ENCODE measurements at regions not wholly inside any gene's neighbourhood (a gene's known extent, or its start where the extent isn't known, plus 50 kb on each side); places are given as distances from the start of the nearest gene placed in this dataset.

DNA sequence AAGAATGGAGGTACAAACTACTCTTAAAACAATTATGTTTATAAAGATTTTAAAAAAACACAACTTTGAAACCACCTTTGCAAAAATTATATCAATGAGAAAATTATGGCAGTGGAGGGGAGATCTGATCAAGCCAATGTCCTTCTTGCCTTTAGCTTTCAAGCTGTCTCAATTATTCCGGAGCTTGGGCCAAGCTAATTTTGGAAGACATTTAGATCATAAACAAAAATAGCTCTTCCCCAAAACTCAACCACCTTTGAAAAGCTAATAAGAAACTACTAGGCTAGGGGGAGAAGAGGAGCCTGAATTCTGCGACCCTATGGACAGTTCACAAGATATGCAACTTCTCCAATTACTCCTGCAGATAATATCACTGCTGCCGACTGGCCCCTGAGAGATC, 263.3 kb downstream of the ICE1 start:
- no peak for DNase-seq (ENCODE audit: low read depth)
- TF ChIP-seq, protein P1, sequence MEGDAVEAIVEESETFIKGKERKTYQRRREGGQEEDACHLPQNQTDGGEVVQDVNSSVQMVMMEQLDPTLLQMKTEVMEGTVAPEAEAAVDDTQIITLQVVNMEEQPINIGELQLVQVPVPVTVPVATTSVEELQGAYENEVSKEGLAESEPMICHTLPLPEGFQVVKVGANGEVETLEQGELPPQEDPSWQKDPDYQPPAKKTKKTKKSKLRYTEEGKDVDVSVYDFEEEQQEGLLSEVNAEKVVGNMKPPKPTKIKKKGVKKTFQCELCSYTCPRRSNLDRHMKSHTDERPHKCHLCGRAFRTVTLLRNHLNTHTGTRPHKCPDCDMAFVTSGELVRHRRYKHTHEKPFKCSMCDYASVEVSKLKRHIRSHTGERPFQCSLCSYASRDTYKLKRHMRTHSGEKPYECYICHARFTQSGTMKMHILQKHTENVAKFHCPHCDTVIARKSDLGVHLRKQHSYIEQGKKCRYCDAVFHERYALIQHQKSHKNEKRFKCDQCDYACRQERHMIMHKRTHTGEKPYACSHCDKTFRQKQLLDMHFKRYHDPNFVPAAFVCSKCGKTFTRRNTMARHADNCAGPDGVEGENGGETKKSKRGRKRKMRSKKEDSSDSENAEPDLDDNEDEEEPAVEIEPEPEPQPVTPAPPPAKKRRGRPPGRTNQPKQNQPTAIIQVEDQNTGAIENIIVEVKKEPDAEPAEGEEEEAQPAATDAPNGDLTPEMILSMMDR (IDR thresholded peaks at IDR 0.05; ENCODE audit: insufficient read depth, low read length) = no peak
- H3K4me3 ChIP-seq (ENCODE audit: low read depth, low read length) = no peak overlapping the region

DNA sequence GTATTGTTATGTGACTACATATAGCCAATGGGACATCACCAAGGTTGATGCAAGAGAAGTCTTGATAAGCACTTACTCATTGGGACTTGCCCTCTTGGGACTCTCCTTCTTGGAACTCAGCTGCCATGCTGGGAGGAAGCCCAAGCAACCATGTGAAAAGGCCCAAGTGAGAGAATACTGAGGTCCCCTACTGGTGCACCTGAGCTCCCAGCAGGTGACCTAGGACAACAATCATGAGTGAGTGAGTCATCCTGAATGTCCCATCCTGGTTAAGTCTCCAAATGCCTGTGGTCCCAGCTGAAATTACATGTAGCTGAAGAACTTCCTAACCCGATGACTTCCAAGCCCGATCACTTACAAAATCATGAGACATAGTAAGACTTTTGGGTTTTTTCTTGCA, 260.7 kb downstream of the ICE1 start:
- no peak for DNase-seq (ENCODE audit: low read depth)
- TF ChIP-seq, protein P1 (IDR thresholded peaks at IDR 0.05; ENCODE audit: insufficient read depth, low read length) = no peak
- no peak overlapping the region for H3K4me3 ChIP-seq (ENCODE audit: low read depth, low read length)

DNA sequence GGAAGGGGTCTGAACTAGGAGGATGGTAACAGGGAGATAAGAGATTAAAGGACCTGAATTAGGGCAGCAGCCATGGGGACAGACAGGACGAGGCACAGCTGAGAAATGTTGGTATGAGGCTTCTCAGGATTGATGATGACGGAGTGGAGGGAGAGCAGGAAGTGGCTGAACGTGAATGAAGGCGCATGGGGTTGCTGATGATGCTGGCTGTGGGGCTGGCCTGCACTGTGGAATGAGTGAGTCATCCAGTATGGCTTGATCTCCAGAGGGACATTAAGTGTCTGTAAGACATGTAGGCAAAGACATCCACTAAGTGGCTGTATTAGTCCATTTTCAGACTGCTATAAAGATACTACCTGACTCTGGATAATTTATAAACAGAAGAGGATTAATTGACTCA, 256.4 kb downstream of the ICE1 start:
- H3K4me3 ChIP-seq (ENCODE audit: low read depth, low read length) = no peak overlapping the region
- TF ChIP-seq, protein P1 (IDR thresholded peaks at IDR 0.05; ENCODE audit: insufficient read depth, low read length) = no peak
- no peak for DNase-seq (ENCODE audit: low read depth)

DNA sequence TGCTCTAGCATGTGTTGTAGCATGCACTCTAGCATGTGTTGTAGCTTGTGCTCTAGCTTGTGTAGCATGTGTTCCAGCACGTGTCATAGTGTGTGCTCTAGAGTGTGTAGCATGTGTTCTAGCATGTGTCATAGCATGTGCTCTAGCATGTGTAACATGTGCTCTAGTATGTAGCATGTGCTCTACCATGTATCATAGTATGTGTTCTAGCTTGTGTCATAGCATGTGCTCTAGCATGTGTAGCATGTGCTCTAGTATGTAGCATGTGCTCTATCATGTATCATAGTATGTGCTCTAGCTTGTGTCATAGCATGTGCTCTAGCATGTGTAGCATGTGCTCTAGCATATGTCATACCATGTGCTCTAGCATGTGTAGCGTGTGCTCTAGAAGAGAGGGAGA, 255.3 kb downstream of the ICE1 start:
- TF ChIP-seq, protein P1 (IDR thresholded peaks at IDR 0.05; ENCODE audit: insufficient read depth, low read length) = no peak

DNA sequence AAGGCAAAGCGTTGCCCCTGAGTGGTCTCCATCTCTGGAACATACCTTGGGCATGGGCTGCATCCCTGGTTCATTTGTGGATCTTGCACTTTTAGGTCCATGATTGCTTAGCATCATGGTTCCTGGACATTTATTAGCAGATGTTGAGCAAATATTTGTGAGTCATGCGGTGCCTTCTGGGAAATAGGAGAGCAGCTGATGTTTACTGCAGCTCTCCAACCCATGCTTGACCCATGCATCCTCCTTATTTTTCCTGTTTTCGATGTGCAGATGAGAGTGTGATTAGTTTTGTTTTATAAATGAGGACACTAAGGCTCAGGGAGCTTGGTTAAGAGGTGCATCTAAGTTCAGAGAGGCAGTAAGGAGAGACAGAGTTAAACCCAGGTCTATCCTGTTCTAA, 253.7 kb downstream of the ICE1 start:
- DNase-seq (ENCODE audit: low read depth) = no peak
- no peak overlapping the region for H3K4me3 ChIP-seq (ENCODE audit: low read depth, low read length)
- TF ChIP-seq, protein P1 (IDR thresholded peaks at IDR 0.05; ENCODE audit: insufficient read depth, low read length) = no peak

More for the DNA sequence above, 255.3 kb downstream of the ICE1 start:
- no peak overlapping the region for H3K4me3 ChIP-seq (ENCODE audit: low read depth, low read length)
- no peak for DNase-seq (ENCODE audit: low read depth)

DNA sequence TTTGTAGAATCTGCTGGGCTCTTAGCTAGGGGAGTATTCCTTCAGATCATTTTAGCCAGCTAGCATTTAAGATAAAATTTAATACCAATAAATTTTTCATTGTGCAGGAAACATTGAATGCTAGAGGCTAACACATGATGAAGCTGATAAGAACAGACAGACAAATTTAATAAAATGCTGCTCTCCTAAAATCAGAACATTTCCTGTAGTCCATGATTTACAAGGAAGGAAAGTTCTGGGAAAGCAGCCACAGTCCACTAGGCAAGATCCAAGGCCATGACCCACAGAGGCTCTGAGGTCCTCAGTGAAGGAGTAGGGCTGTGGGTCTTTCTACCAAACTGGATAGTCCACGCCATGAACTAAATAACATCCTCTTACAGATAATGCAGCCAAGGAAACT, 253.0 kb downstream of the ICE1 start:
- DNase-seq (ENCODE audit: low read depth) = no peak
- H3K4me3 ChIP-seq (ENCODE audit: low read depth, low read length) = no peak overlapping the region
- TF ChIP-seq, protein P1 (IDR thresholded peaks at IDR 0.05; ENCODE audit: insufficient read depth, low read length) = no peak

DNA sequence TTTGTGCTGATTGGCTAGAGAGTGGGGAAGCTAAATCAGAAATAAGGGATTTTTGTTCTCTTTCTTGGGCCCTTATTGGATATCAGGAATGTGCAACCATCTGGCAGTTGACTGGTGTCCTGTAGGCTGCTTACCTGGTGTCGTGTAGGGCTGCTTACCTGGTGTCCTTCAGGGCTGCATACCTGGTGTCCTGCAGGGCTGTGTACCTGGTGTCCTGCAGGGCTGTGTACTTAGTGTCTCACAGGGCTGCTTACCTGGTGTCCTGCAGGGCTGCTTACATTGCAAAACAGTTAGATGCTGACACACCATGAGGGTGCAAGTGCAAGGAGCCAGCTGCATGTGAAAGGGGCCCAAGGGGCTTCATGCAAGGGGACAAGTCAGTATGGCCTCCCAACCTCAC, 249.3 kb downstream of the ICE1 start:
- no peak for DNase-seq (ENCODE audit: low read depth)
- H3K4me3 ChIP-seq (ENCODE audit: low read depth, low read length) = no peak overlapping the region
- TF ChIP-seq, protein P1 (IDR thresholded peaks at IDR 0.05; ENCODE audit: insufficient read depth, low read length) = no peak
